ENCODE measurements at regions not wholly inside any gene's neighbourhood (a gene's known extent, or its start where the extent isn't known, plus 50 kb on each side); places are given as distances from the start of the nearest gene placed in this dataset.

GRCh38 chr2:41723526-41723925 is 324.3 kb upstream of the PKDCC start:
- Histone ChIP-seq H3K9me3 (ENCODE audit: insufficient read depth, low read length) (no peaks in the 10 kb centered on the region), H3K9ac (ENCODE audit: insufficient read length, low read depth) (no peak overlapping the region), H3K27me3 (ENCODE audit: insufficient read depth, insufficient read length) (no peaks in the 10 kb centered on the region), H3K4me1 (ENCODE audit: insufficient read depth, insufficient read length) (no peaks in the 10 kb centered on the region), H3K36me3 (ENCODE audit: insufficient read depth, insufficient read length, low read length) (no peaks in the 10 kb centered on the region), H3K4me3 (ENCODE audit: insufficient read length, low read depth) (no peak overlapping the region)
- DNase-seq (ENCODE audit: low read depth, low spot score) = no peak
- TF ChIP-seq SUZ12 (IDR thresholded peaks at IDR 0.05; ENCODE audit: extremely low read depth, insufficient read depth, insufficient read length) (no peak), YY1 (IDR thresholded peaks at IDR 0.05; ENCODE audit: insufficient read depth, insufficient read length) (no peak)

- TF ChIP-seq YY1 (IDR thresholded peaks at IDR 0.05; ENCODE audit: insufficient read depth, insufficient read length) = no peak
- TF ChIP-seq ZNF274 (IDR thresholded peaks at IDR 0.05; ENCODE audit: low read depth, low read length) = no peak
- TF ChIP-seq SUZ12 (IDR thresholded peaks at IDR 0.05; ENCODE audit: extremely low read depth, insufficient read depth, insufficient read length) = no peak
- Histone ChIP-seq H3K9ac (ENCODE audit: insufficient read length, low read depth) (no peak overlapping the region), H3K4me1 (ENCODE audit: insufficient read depth, insufficient read length) (no peaks in the 10 kb centered on the region), H3K4me3 (ENCODE audit: insufficient read length, low read depth) (no peak overlapping the region), H3K27me3 (ENCODE audit: insufficient read depth, insufficient read length) (no peaks in the 10 kb centered on the region), H3K36me3 (ENCODE audit: insufficient read depth, insufficient read length, low read length) (no peaks in the 10 kb centered on the region), H3K9me3 (ENCODE audit: insufficient read depth, low read length) (no peaks in the 10 kb centered on the region)
- DNase-seq (ENCODE audit: low read depth, low spot score) = no peak
Observed at GRCh38 chr2:41724465-41724864, 323.4 kb upstream of the PKDCC start.

- H3K4me3 ChIP-seq (ENCODE audit: insufficient read length, low read depth) = no peak overlapping the region
- no peaks in the 10 kb centered on the region for H3K4me1 ChIP-seq (ENCODE audit: insufficient read depth, insufficient read length)
- H3K9ac ChIP-seq (ENCODE audit: insufficient read length, low read depth) = no peak overlapping the region
- no peaks in the 10 kb centered on the region for H3K36me3 ChIP-seq (ENCODE audit: insufficient read depth, insufficient read length, low read length)
- TF ChIP-seq YY1 (IDR thresholded peaks at IDR 0.05; ENCODE audit: insufficient read depth, insufficient read length) = no peak
- TF ChIP-seq ZNF274 (IDR thresholded peaks at IDR 0.05; ENCODE audit: low read depth, low read length) = no peak
- no peak for TF ChIP-seq SUZ12 (IDR thresholded peaks at IDR 0.05; ENCODE audit: extremely low read depth, insufficient read depth, insufficient read length)
- DNase-seq (ENCODE audit: low read depth, low spot score) = no peak
- no peaks in the 10 kb centered on the region for H3K27me3 ChIP-seq (ENCODE audit: insufficient read depth, insufficient read length)
- H3K9me3 ChIP-seq (ENCODE audit: insufficient read depth, low read length) = no peaks in the 10 kb centered on the region
Observed at GRCh38 chr2:41725901-41726300, 321.9 kb upstream of the PKDCC start.

GRCh38 chr2:41726364-41726763 is 321.5 kb upstream of the PKDCC start:
- TF ChIP-seq YY1 (IDR thresholded peaks at IDR 0.05; ENCODE audit: insufficient read depth, insufficient read length) = no peak
- no peak for TF ChIP-seq SUZ12 (IDR thresholded peaks at IDR 0.05; ENCODE audit: extremely low read depth, insufficient read depth, insufficient read length)
- no peak for TF ChIP-seq ZNF274 (IDR thresholded peaks at IDR 0.05; ENCODE audit: low read depth, low read length)
- Histone ChIP-seq H3K36me3 (ENCODE audit: insufficient read depth, insufficient read length, low read length) (no peaks in the 10 kb centered on the region), H3K4me1 (ENCODE audit: insufficient read depth, insufficient read length) (no peaks in the 10 kb centered on the region), H3K27me3 (ENCODE audit: insufficient read depth, insufficient read length) (no peaks in the 10 kb centered on the region), H3K9me3 (ENCODE audit: insufficient read depth, low read length) (no peaks in the 10 kb centered on the region), H3K9ac (ENCODE audit: insufficient read length, low read depth) (no peak overlapping the region), H3K4me3 (ENCODE audit: insufficient read length, low read depth) (no peak overlapping the region)
- DNase-seq (ENCODE audit: low read depth, low spot score) = no peak

- H3K4me1 ChIP-seq (ENCODE audit: insufficient read depth, insufficient read length) = no peaks in the 10 kb centered on the region
- H3K9me3 ChIP-seq (ENCODE audit: insufficient read depth, low read length) = no peaks in the 10 kb centered on the region
- H3K36me3 ChIP-seq (ENCODE audit: insufficient read depth, insufficient read length, low read length) = no peaks in the 10 kb centered on the region
- no peak overlapping the region for H3K4me3 ChIP-seq (ENCODE audit: insufficient read length, low read depth)
- H3K9ac ChIP-seq (ENCODE audit: insufficient read length, low read depth) = no peak overlapping the region
- H3K27me3 ChIP-seq (ENCODE audit: insufficient read depth, insufficient read length) = no peaks in the 10 kb centered on the region
- no peak for TF ChIP-seq YY1 (IDR thresholded peaks at IDR 0.05; ENCODE audit: insufficient read depth, insufficient read length)
- no peak for DNase-seq (ENCODE audit: low read depth, low spot score)
Observed at GRCh38 chr2:41727152-41727551, 320.7 kb upstream of the PKDCC start.

GRCh38 chr2:41727711-41728110 is 320.1 kb upstream of the PKDCC start:
- no peaks in the 10 kb centered on the region for H3K9me3 ChIP-seq (ENCODE audit: insufficient read depth, low read length)
- TF ChIP-seq ZNF274 (IDR thresholded peaks at IDR 0.05; ENCODE audit: low read depth, low read length) (no peak), SUZ12 (IDR thresholded peaks at IDR 0.05; ENCODE audit: extremely low read depth, insufficient read depth, insufficient read length) (no peak)
- H3K36me3 ChIP-seq (ENCODE audit: insufficient read depth, insufficient read length, low read length) = no peaks in the 10 kb centered on the region
- DNase-seq (ENCODE audit: low read depth, low spot score) = no peak
- H3K9ac ChIP-seq (ENCODE audit: insufficient read length, low read depth) = no peak overlapping the region
- no peaks in the 10 kb centered on the region for H3K4me1 ChIP-seq (ENCODE audit: insufficient read depth, insufficient read length)
- H3K4me3 ChIP-seq (ENCODE audit: insufficient read length, low read depth) = no peak overlapping the region
- no peaks in the 10 kb centered on the region for H3K27me3 ChIP-seq (ENCODE audit: insufficient read depth, insufficient read length)

- H3K4me3 ChIP-seq (ENCODE audit: insufficient read length, low read depth) = no peak overlapping the region
- H3K9ac ChIP-seq (ENCODE audit: insufficient read length, low read depth) = no peak overlapping the region
- no peaks in the 10 kb centered on the region for H3K4me1 ChIP-seq (ENCODE audit: insufficient read depth, insufficient read length)
- no peaks in the 10 kb centered on the region for H3K9me3 ChIP-seq (ENCODE audit: insufficient read depth, low read length)
- no peak for TF ChIP-seq ZNF274 (IDR thresholded peaks at IDR 0.05; ENCODE audit: low read depth, low read length)
- TF ChIP-seq SUZ12 (IDR thresholded peaks at IDR 0.05; ENCODE audit: extremely low read depth, insufficient read depth, insufficient read length) = no peak
- H3K36me3 ChIP-seq (ENCODE audit: insufficient read depth, insufficient read length, low read length) = no peaks in the 10 kb centered on the region
- no peak for DNase-seq (ENCODE audit: low read depth, low spot score)
- no peaks in the 10 kb centered on the region for H3K27me3 ChIP-seq (ENCODE audit: insufficient read depth, insufficient read length)
Observed at GRCh38 chr2:41728788-41729338, 319.0 kb upstream of the PKDCC start.

- Histone ChIP-seq H3K4me3 (ENCODE audit: insufficient read length, low read depth) (no peak overlapping the region), H3K4me1 (ENCODE audit: insufficient read depth, insufficient read length) (no peaks in the 10 kb centered on the region), H3K9me3 (ENCODE audit: insufficient read depth, low read length) (no peaks in the 10 kb centered on the region), H3K27me3 (ENCODE audit: insufficient read depth, insufficient read length) (no peaks in the 10 kb centered on the region), H3K36me3 (ENCODE audit: insufficient read depth, insufficient read length, low read length) (no peaks in the 10 kb centered on the region), H3K9ac (ENCODE audit: insufficient read length, low read depth) (no peak overlapping the region)
- DNase-seq (ENCODE audit: low read depth, low spot score) = no peak
- TF ChIP-seq ZNF274 (IDR thresholded peaks at IDR 0.05; ENCODE audit: low read depth, low read length) (no peak), SUZ12 (IDR thresholded peaks at IDR 0.05; ENCODE audit: extremely low read depth, insufficient read depth, insufficient read length) (no peak), YY1 (IDR thresholded peaks at IDR 0.05; ENCODE audit: insufficient read depth, insufficient read length) (no peak)
Observed at GRCh38 chr2:41729800-41730364, 317.9 kb upstream of the PKDCC start.

Measured in NT2/D1 (cell line).